MM.1S (cell line): ENCODE measurements at regions not wholly inside any gene's neighbourhood (a gene's known extent, or its start where the extent isn't known, plus 50 kb on each side); places are given as distances from the start of the nearest gene placed in this dataset.

ENCODE experiments used
- DNase-seq: peaks from one replicate; pipeline ENCODE4 v3.0.0-alpha.2; 2015
- H2AFZ ChIP-seq: fragments of 300-600 bp; sonication (generic); 2 replicates; pipeline ENCODE4 v1.6.0; 2016; ENCODE audit warnings: antibody characterized with exemption, low read length
- H3F3A ChIP-seq: fragments of 300-600 bp; sonication (generic); 2 replicates; pipeline ENCODE4 v1.6.1; 2016; ENCODE audit warnings: mild to moderate bottlenecking, antibody characterized with exemption, low read length, moderate library complexity, mixed read lengths; ENCODE audit not compliant: insufficient read depth
- H3K27ac ChIP-seq: fragments of 300-600 bp; sonication (generic); 2 replicates; pipeline ENCODE4 v1.5.1; 2016; ENCODE audit warnings: mild to moderate bottlenecking, low read length
- H3K27me3 ChIP-seq: fragments of 300-600 bp; sonication (generic); replicated peaks from 2 replicates; pipeline ENCODE4 v1.6.0; 2016; ENCODE audit warnings: low read length; ENCODE audit not compliant: insufficient read depth
- H3K36me3 ChIP-seq: fragments of 300-600 bp; sonication (generic); replicated peaks from 2 replicates; pipeline ENCODE4 v1.6.1; 2016; ENCODE audit warnings: mild to moderate bottlenecking, low read length, mixed read lengths; ENCODE audit not compliant: insufficient read depth
- H3K4me1 ChIP-seq: fragments of 300-600 bp; sonication (generic); 2 replicates; pipeline ENCODE4 v1.6.1; 2016; ENCODE audit warnings: low read length, mixed read lengths
- H3K4me2 ChIP-seq: fragments of 300-600 bp; sonication (generic); 2 replicates; pipeline ENCODE4 v1.6.0; 2016; ENCODE audit warnings: low read depth, low read length
- H3K4me3 ChIP-seq: fragments of 300-600 bp; sonication (generic); 2 replicates; pipeline ENCODE4 v1.5.1; 2016; ENCODE audit warnings: low read length, mixed read lengths
- H3K79me2 ChIP-seq: fragments of 300-600 bp; sonication (generic); 2 replicates; pipeline ENCODE4 v1.6.1; 2016; ENCODE audit warnings: mixed run types, low read length, mixed read lengths
- H3K9ac ChIP-seq: fragments of 300-600 bp; sonication (generic); 2 replicates; pipeline ENCODE4 v1.6.1; 2016; ENCODE audit warnings: low read length, mixed read lengths
- H3K9me2 ChIP-seq: fragments of 300-600 bp; sonication (generic); replicated peaks from 2 replicates; pipeline ENCODE4 v1.6.1; 2016; ENCODE audit warnings: mild to moderate bottlenecking, low read length, mixed read lengths; ENCODE audit not compliant: insufficient read depth
- H3K9me3 ChIP-seq: fragments of 300-600 bp; sonication (generic); replicated peaks from 2 replicates; pipeline ENCODE4 v1.6.1; 2016; ENCODE audit warnings: mild to moderate bottlenecking, low read length, mixed read lengths; ENCODE audit not compliant: insufficient read depth
- H4K20me1 ChIP-seq: fragments of 300-600 bp; sonication (generic); 2 replicates; pipeline ENCODE4 v1.6.1; 2016; ENCODE audit warnings: mild to moderate bottlenecking, low read length, moderate library complexity, mixed read lengths; ENCODE audit not compliant: insufficient read depth
- CTCF ChIP-seq: fragments of 300-600 bp; sonication (generic); IDR thresholded peaks from 2 replicates; pipeline ENCODE4 v1.5.1; 2016; ENCODE audit warnings: antibody characterized with exemption, low read length, mixed read lengths
- EZH2 ChIP-seq: fragments of 300-600 bp; sonication (generic); optimal IDR thresholded peaks from 2 replicates; pipeline ENCODE3; 2017; ENCODE audit warnings: low read depth, mild to moderate bottlenecking, antibody characterized with exemption, low read length, mixed read lengths
- EZH2phosphoT487 ChIP-seq: fragments of 300-600 bp; sonication (generic); IDR thresholded peaks from 2 replicates; pipeline ENCODE4 v1.6.1; 2018; ENCODE audit warnings: antibody characterized with exemption, low read length

DNA sequence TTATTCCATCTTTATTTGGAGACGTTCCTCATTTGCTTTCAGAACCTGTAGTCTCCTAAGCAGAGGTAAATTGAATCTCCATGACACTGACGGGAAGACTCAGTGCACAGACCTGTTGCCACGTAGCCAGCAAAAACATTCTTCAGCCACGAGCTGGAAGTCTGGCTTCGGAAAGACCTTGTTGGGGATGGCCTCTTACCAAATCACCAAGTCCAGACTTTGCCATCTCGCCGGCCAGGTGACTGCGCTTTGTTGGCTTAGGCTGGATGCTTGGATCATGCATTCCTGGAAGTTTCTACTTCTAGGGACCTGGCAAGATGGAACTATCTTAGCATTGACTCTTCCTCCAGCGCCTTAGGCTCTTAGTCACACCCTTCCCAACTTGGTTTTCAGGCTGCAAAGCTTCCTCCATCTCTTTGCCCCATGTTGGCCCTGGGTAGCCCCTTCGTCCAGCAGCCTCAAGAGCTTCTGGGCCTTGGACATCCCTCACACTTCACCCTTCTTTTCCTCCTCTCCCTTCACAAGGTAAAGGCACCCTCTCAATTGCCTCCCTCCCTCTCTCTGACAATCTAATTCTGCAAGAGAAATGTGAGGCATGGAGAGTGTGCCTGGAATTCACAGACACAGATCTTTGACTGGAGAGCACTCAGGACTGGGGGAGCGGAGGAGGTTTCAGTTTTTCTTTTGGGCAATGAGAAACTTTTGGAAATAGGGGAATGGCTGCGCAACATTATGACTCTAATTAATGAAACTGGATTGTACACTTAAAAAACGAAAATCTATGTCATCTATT lies 451.9 kb upstream of the MKI67 start:
- Histone ChIP-seq H2AFZ (no peak overlapping the region), H3K4me1 (no peaks in the 10 kb centered on the region), H3K4me3 (no peak overlapping the region), H3K79me2 (no peaks in the 10 kb centered on the region), H3K9me2 (no peaks in the 10 kb centered on the region), H3K9ac (no peak overlapping the region), H3K27me3 (no peaks in the 10 kb centered on the region), H3K27ac (no peak overlapping the region), H3K4me2 (no peak overlapping the region), H4K20me1 (no peaks in the 10 kb centered on the region), H3F3A (no peaks in the 10 kb centered on the region), H3K9me3 (no peaks in the 10 kb centered on the region; the same call in 1 of the 2 replicates), H3K36me3 (no peaks in the 10 kb centered on the region)
- DNase-seq, result no peak
- no peak for TF ChIP-seq CTCF
- no peak for TF ChIP-seq EZH2phosphoT487
- TF ChIP-seq EZH2, result no peak

- Histone ChIP-seq H3K4me2 (no peak overlapping the region), H3K27ac (no peak overlapping the region), H3K9me2 (no peaks in the 10 kb centered on the region), H3K27me3 (no peaks in the 10 kb centered on the region), H3K36me3 (no peaks in the 10 kb centered on the region), H2AFZ (no peak overlapping the region), H3K4me3 (no peak overlapping the region), H4K20me1 (no peaks in the 10 kb centered on the region), H3K79me2 (no peaks in the 10 kb centered on the region), H3K4me1 (no peaks in the 10 kb centered on the region), H3F3A (no peaks in the 10 kb centered on the region), H3K9me3 (no peaks in the 10 kb centered on the region; the same call in 1 of the 2 replicates), H3K9ac (no peak overlapping the region)
- no peak for DNase-seq
- no peak for TF ChIP-seq EZH2phosphoT487
- TF ChIP-seq EZH2, result no peak
- TF ChIP-seq CTCF, result no peak
Observed at GRCh38 chr10:128578766-128579165, 452.5 kb upstream of the MKI67 start.

DNA sequence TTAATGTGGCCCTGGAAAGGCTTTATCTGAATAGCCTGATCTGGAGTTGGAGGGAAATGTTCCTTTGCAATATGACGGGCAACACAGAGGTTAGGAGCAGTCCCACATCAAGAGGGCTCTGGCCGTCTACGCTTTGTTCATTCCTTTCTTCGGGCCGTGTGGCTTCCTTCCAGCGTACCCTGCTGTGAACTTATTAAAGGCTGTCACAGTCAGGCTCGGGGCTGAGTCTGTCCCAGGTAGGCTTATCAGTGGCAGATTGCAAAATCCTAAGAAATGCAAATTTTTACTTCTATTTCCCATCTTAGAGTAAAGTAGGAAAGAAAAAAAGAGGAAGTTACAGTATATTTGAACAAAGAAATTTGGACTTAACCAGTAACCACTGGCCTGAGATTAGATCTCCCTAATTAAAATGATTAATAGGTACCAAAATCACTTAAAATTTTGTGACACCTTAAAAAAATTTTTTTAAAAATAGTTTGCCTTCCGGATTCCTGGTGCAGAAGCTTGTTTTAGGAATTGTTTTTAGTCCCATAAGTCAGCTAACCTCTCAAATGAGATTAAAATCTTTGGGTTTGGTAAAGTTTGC lies 453.1 kb upstream of the MKI67 start:
- Histone ChIP-seq H3K9me3 (no peaks in the 10 kb centered on the region; the same call in 1 of the 2 replicates), H3K79me2 (no peaks in the 10 kb centered on the region), H3K9me2 (no peaks in the 10 kb centered on the region), H3K4me2 (no peak overlapping the region), H3K27me3 (no peaks in the 10 kb centered on the region), H4K20me1 (no peaks in the 10 kb centered on the region), H3K36me3 (no peaks in the 10 kb centered on the region), H3K4me3 (no peak overlapping the region), H3K4me1 (no peaks in the 10 kb centered on the region), H2AFZ (no peak overlapping the region), H3K27ac (no peak overlapping the region), H3K9ac (no peak overlapping the region), H3F3A (no peaks in the 10 kb centered on the region)
- no peak for TF ChIP-seq EZH2phosphoT487
- TF ChIP-seq EZH2, result no peak
- TF ChIP-seq CTCF, result no peak
- no peak for DNase-seq
